ENCODE measurements at regions not wholly inside any gene's neighbourhood (a gene's known extent, or its start where the extent isn't known, plus 50 kb on each side); places are given as distances from the start of the nearest gene placed in this dataset.

- DNase-seq (no peak), ATAC-seq (ENCODE audit: poor library complexity) (no peak)
- peaks cover 6 to 8% of the 10 kb centered on the region in 2 experiments for H3K9me3 ChIP-seq (ENCODE audit: control insufficient read depth in 1 of 2, insufficient read depth in 1 of 2, low read length in 2 of 2)
- no peaks in the 10 kb centered on the region for H3K36me3 ChIP-seq (ENCODE audit: insufficient read depth, low read length)
- no peaks in the 10 kb centered on the region for H3K4me1 Mint-ChIP-seq (ENCODE audit: low read depth)
- intact Hi-C loops (cut with DNase I, micrococcal nuclease), result no loop called here
- POLR2A ChIA-PET, result no interaction called here
- H3K4me3 Mint-ChIP-seq, result no peak overlapping the region
- no peak for TF ChIP-seq CTCF (IDR thresholded peaks at IDR 0.05)
- CTCF ChIA-PET, result no interaction called here
- H3K27ac Mint-ChIP-seq, result no peak overlapping the region
- H3K9me3 Mint-ChIP-seq, result peaks cover 28% of the 10 kb centered on the region
- H3K27me3 Mint-ChIP-seq, result no peaks in the 10 kb centered on the region
- no peak overlapping the region for H3K4me3 ChIP-seq (ENCODE audit: low read length)
- H3K4me1 ChIP-seq (ENCODE audit: insufficient read depth, low read length), result no peaks in the 10 kb centered on the region
- H3K27me3 ChIP-seq (ENCODE audit: control insufficient read depth in 1 of 2, insufficient read depth in 2 of 2, low read length in 2 of 2), result no peaks in the 10 kb centered on the region
- no peak overlapping the region for H3K27ac ChIP-seq (ENCODE audit: low read depth in 1 of 2, low read length in 2 of 2)
- no peaks in the 10 kb centered on the region for H3K36me3 Mint-ChIP-seq (ENCODE audit: low read depth)
These were observed 700.3 kb downstream of the CDH11 start for GRCh38 chr16:64421515-64421914.

- Mint-ChIP-seq H3K36me3 (ENCODE audit: low read depth) (no peaks in the 10 kb centered on the region), H3K4me3 (no peak overlapping the region), H3K27me3 (no peaks in the 10 kb centered on the region), H3K4me1 (ENCODE audit: low read depth) (no peaks in the 10 kb centered on the region), H3K9me3 (peaks cover 27% of the 10 kb centered on the region), H3K27ac (no peak overlapping the region)
- Histone ChIP-seq H3K4me3 (ENCODE audit: low read length) (no peak overlapping the region), H3K27ac (ENCODE audit: low read depth in 1 of 2, low read length in 2 of 2) (no peak overlapping the region), H3K27me3 (ENCODE audit: control insufficient read depth in 1 of 2, insufficient read depth in 2 of 2, low read length in 2 of 2) (no peaks in the 10 kb centered on the region), H3K36me3 (ENCODE audit: insufficient read depth, low read length) (no peaks in the 10 kb centered on the region), H3K9me3 (ENCODE audit: control insufficient read depth in 1 of 2, insufficient read depth in 1 of 2, low read length in 2 of 2) (peaks cover 5 to 6% of the 10 kb centered on the region in 2 experiments), H3K4me1 (ENCODE audit: insufficient read depth, low read length) (no peaks in the 10 kb centered on the region)
- POLR2A ChIA-PET, result no interaction called here
- TF ChIP-seq CTCF (IDR thresholded peaks at IDR 0.05), result no peak
- DNase-seq (no peak), ATAC-seq (ENCODE audit: poor library complexity) (no peak)
- intact Hi-C loops (cut with DNase I, micrococcal nuclease), result no loop called here
- CTCF ChIA-PET, result no interaction called here
These were observed 702.0 kb downstream of the CDH11 start for GRCh38 chr16:64419832-64420231.

GRCh38 chr16:64417711-64418227 is 704.1 kb downstream of the CDH11 start:
- no peak for DNase-seq
- Histone ChIP-seq H3K4me3 (ENCODE audit: low read length) (no peak overlapping the region), H3K27ac (ENCODE audit: low read depth in 1 of 2, low read length in 2 of 2) (no peak overlapping the region), H3K4me1 (ENCODE audit: insufficient read depth, low read length) (no peaks in the 10 kb centered on the region), H3K27me3 (ENCODE audit: control insufficient read depth in 1 of 2, insufficient read depth in 2 of 2, low read length in 2 of 2) (no peaks in the 10 kb centered on the region), H3K36me3 (ENCODE audit: insufficient read depth, low read length) (no peaks in the 10 kb centered on the region), H3K9me3 (ENCODE audit: control insufficient read depth in 1 of 2, insufficient read depth in 1 of 2, low read length in 2 of 2) (peaks cover 0 to under 1% of the 10 kb centered on the region in 2 experiments)
- no peak for TF ChIP-seq CTCF (IDR thresholded peaks at IDR 0.05)
- ChIA-PET POLR2A (no interaction called here), CTCF (no interaction called here)
- ATAC-seq (ENCODE audit: poor library complexity), result no peak
- Mint-ChIP-seq H3K27ac (no peak overlapping the region), H3K4me3 (no peak overlapping the region), H3K9me3 (peaks cover 24% of the 10 kb centered on the region), H3K4me1 (ENCODE audit: low read depth) (no peaks in the 10 kb centered on the region), H3K36me3 (ENCODE audit: low read depth) (no peaks in the 10 kb centered on the region), H3K27me3 (no peaks in the 10 kb centered on the region)
- intact Hi-C loops (cut with DNase I, micrococcal nuclease), result no loop called here

Data from CD4-positive, alpha-beta T cell (primary cell).